Activated T-cell treated with anti-CD3 and anti-CD28 coated beads, Interleukin-2, amount 50 U/mL, for 72 hours (primary cell): ENCODE measurements at regions not wholly inside any gene's neighbourhood (a gene's known extent, or its start where the extent isn't known, plus 50 kb on each side); places are given as distances from the start of the nearest gene placed in this dataset.
"Not testable (repeated sequence)": the region's sequence is repeated elsewhere in the genome, so short reads cannot be mapped to it uniquely, and the experiment has no call there.

Experiments used
- ATAC-seq, 2 donors: fragments of 150-1000 bp; cut with Tn5 transposase; replicated peaks in 1 of 2; 2 replicates each; pipeline ENCODE4 v1.10.0; 2021; ENCODE audit warnings: moderate library complexity in 2 of 2, mild to moderate bottlenecking in 1 of 2
- DNase-seq, 2 donors: peaks; one replicate each; pipeline ENCODE4 v3.0.0; 2021 to 2022; ENCODE audit warnings: mixed read lengths in 1 of 2
- H3K27ac Mint-ChIP-seq: one replicate; pipeline ENCODE4 v1.8.0; 2022; ENCODE audit warnings: mild to moderate bottlenecking, moderate library complexity, mixed read lengths
- H3K27me3 Mint-ChIP-seq: one replicate; pipeline ENCODE4 v1.8.0; 2022; ENCODE audit warnings: low read depth, mixed read lengths
- H3K36me3 Mint-ChIP-seq, 2 donors: one replicate each; pipeline ENCODE4 v1.8.0; 2022; ENCODE audit warnings: mixed read lengths in 2 of 2, mild to moderate bottlenecking in 1 of 2; ENCODE audit not compliant: insufficient read depth in 2 of 2
- H3K4me1 Mint-ChIP-seq: one replicate; pipeline ENCODE4 v1.8.0; 2022; ENCODE audit warnings: low read depth, mixed read lengths
- H3K4me3 Mint-ChIP-seq, 2 donors: one replicate each; pipeline ENCODE4 v1.8.0; 2022; ENCODE audit warnings: mild to moderate bottlenecking in 2 of 2, mixed read lengths in 2 of 2, moderate library complexity in 2 of 2
- H3K9me3 Mint-ChIP-seq, 2 donors: one replicate each; pipeline ENCODE4 v1.8.0; 2022; ENCODE audit warnings: mixed read lengths in 2 of 2

DNA sequence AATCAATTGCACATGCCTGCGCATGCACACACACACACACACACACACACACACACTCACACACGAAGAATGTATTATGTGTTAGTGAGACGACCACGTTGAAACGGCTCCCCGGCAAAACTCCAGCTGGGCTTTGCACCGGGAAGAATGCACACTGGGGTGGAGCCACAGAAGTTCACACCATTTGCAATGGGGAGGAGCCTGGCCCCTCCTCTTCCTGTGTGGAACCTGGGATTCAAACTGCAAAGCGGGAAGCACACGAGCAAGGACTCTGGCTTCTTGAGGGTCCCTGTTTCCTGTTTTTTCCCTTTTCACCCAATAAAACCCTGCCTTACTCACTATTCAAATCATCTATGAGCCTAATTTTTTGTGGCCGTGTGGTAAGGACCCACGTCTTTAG lies 304.0 kb upstream of the TMEFF2 start:
- DNase-seq = no peak
- H3K27me3 Mint-ChIP-seq = no peaks in the 10 kb centered on the region
- no peaks in the 10 kb centered on the region for H3K36me3 Mint-ChIP-seq
- H3K4me3 Mint-ChIP-seq = no peak overlapping the region
- ATAC-seq = no peak
- no peak overlapping the region for H3K27ac Mint-ChIP-seq
- peaks cover 5% of the 10 kb centered on the region for H3K4me1 Mint-ChIP-seq
- no peaks in the 10 kb centered on the region for H3K9me3 Mint-ChIP-seq

DNA sequence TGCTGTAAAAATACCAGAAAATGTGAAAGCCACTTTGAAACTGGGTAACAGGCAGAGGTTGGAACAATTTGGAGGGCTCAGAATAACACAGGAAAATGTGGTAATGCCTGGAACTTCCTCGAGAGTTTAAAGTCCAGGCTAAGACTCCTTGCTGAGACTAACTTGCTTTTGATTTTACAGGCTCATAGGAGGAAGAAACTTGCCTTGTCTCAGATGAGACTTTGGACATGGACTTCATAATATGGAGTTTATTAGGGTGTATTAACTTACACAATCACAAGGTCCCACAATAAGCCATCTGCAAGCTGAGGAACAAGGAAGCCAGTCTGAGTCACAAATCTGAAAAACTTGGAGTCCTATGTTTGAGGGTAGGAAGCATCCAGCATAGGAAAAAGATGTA lies 293.4 kb upstream of the TMEFF2 start:
- not testable (repeated sequence) for H3K9me3 Mint-ChIP-seq, DNase-seq, H3K4me1 Mint-ChIP-seq, H3K27me3 Mint-ChIP-seq, H3K27ac Mint-ChIP-seq, ATAC-seq, H3K36me3 Mint-ChIP-seq, H3K4me3 Mint-ChIP-seq

DNA sequence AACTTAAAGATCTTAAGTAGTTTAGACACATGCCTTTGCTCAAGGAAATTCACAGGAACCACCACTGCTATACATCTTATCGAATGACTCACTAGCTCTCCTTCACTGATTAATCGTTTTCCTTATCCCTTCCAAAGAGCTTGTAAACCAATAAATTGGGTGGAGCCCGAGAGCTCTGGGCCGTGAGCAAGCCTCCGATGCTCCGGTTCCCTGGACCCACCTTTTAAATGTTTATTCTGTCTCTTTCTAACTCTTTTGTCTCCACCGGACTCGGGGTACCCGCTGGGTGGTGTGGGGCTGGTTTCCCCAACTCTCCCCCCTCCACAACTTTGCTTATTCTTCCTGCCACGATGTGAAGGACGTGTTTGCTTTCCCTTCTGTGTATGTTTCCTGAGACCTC lies 292.9 kb upstream of the TMEFF2 start:
- H3K36me3 Mint-ChIP-seq = no peaks in the 10 kb centered on the region
- no peak overlapping the region for H3K4me3 Mint-ChIP-seq
- no peaks in the 10 kb centered on the region for H3K27me3 Mint-ChIP-seq
- no peak overlapping the region for H3K27ac Mint-ChIP-seq
- no peak for ATAC-seq
- H3K9me3 Mint-ChIP-seq = peaks cover 2 to 6% of the 10 kb centered on the region in 2 donors
- no peak for DNase-seq
- H3K4me1 Mint-ChIP-seq = no peaks in the 10 kb centered on the region

DNA sequence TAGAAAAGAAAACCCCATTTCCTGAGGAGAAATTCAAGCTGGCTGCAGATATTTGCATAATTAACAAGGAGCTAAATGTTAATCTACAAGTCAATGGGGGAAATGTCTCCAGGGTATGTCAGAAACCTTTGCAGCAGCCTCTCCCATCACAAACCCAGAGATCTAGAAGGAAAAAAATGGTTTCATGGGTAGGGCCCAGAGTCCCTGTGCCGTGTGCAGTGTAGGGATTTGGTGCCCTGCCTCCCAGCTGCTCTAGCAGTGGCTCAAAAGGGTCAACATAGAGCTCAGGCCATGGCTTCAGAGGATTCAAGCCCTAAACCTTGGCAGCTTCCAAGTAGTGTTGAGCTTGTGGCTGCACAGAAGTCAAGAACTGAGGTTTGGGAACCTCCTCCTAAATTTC lies 290.2 kb upstream of the TMEFF2 start:
- ATAC-seq (no peak), DNase-seq (no peak)
- peaks cover 0 to 6% of the 10 kb centered on the region in 2 donors for H3K9me3 Mint-ChIP-seq
- no peaks in the 10 kb centered on the region for H3K4me1 Mint-ChIP-seq
- no peaks in the 10 kb centered on the region for H3K27me3 Mint-ChIP-seq
- H3K4me3 Mint-ChIP-seq = no peak overlapping the region
- no peak overlapping the region for H3K27ac Mint-ChIP-seq
- no peaks in the 10 kb centered on the region for H3K36me3 Mint-ChIP-seq

DNA sequence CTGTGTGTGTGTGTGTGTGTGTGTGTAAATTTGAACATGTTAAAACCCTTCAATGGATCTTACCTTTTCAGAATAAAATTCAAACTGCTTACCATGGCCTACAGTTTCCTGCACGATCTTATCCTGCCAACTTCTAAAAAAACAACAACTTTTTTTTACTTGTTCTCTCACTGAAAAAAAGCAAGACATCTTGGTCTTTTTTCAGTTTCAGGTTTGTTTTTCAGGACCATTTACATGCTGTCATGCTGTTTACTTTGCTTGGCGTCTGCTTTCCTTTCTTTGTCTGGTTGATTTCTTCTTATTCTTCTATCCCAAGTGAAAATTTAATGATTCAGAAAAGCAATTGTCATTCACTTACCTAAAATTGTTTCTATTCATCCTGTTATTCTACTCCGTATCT lies 286.3 kb upstream of the TMEFF2 start:
- DNase-seq (no peak), ATAC-seq (no peak)
- Mint-ChIP-seq H3K36me3 (no peaks in the 10 kb centered on the region), H3K4me3 (no peak overlapping the region), H3K27ac (no peak overlapping the region), H3K9me3 (peaks cover 0 to 3% of the 10 kb centered on the region in 2 donors), H3K4me1 (no peaks in the 10 kb centered on the region), H3K27me3 (no peaks in the 10 kb centered on the region)

DNA sequence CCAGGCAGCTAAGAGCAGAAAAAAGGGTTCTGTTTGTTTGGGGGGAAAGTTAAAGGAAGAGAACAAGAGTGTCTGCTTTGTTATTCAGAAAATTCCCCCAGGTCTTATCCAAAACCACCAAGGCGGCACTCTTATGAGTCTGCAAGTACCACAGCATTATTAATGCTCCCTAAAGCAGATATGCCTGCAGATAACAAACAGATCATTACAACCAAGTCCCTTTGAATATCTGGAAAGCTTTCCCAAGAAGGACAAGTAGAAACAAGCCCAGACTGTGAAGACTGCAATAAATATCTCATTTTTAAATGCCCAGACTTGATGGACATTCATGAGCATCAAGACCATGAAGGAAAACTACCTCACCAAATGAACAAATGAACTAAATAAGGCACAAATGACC lies 278.6 kb upstream of the TMEFF2 start:
- ATAC-seq (no peak), DNase-seq (no peak)
- Mint-ChIP-seq H3K4me3 (no peak overlapping the region), H3K27me3 (no peaks in the 10 kb centered on the region), H3K9me3 (peaks cover 0 to 5% of the 10 kb centered on the region in 2 donors), H3K27ac (no peak overlapping the region), H3K36me3 (no peaks in the 10 kb centered on the region), H3K4me1 (no peaks in the 10 kb centered on the region)

DNA sequence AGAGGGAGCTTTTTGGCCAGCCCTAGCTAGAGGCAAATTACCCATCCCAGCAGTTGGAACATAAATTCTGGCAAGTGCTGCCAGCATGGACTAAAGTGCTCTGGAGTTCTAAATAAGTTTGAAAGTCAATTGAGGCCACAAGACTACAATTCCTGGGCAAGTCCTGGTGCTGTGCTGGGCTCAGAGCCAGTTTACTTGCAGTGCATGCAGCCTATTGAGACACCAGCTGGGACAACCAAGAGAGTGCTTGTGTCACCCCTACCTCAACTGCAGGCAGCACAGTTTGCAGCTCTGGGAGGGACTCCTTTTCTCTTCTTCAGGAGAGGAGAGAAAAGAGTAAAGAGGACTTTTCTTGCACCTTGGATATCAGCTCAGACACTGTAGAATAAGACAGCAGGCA lies 277.2 kb upstream of the TMEFF2 start:
- no peak overlapping the region for H3K4me3 Mint-ChIP-seq
- no peak overlapping the region for H3K27ac Mint-ChIP-seq
- no peak for ATAC-seq
- no peaks in the 10 kb centered on the region for H3K27me3 Mint-ChIP-seq
- no peaks in the 10 kb centered on the region for H3K4me1 Mint-ChIP-seq
- no peaks in the 10 kb centered on the region for H3K36me3 Mint-ChIP-seq
- peaks cover 0 to 5% of the 10 kb centered on the region in 2 donors for H3K9me3 Mint-ChIP-seq
- DNase-seq = no peak

DNA sequence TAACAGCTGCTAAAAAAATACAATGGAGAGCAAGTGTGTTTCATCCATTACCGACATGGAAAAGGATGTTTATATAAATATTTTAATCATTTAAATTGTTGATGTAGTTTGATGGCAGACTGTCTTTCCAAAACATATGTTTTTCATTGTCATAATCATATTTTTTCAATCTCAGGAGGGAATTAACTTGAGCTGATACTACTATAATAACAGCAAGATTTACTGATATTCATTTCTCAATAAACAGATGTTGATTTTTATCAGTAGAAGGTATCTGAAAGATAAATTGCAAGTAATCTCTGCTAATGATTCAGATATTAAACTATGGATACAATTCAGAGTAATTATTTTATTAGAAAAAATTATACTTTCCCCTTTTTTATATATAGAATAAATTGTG lies 274.9 kb upstream of the TMEFF2 start:
- H3K27me3 Mint-ChIP-seq = no peaks in the 10 kb centered on the region
- H3K9me3 Mint-ChIP-seq = peaks cover 0 to 5% of the 10 kb centered on the region in 2 donors

DNA sequence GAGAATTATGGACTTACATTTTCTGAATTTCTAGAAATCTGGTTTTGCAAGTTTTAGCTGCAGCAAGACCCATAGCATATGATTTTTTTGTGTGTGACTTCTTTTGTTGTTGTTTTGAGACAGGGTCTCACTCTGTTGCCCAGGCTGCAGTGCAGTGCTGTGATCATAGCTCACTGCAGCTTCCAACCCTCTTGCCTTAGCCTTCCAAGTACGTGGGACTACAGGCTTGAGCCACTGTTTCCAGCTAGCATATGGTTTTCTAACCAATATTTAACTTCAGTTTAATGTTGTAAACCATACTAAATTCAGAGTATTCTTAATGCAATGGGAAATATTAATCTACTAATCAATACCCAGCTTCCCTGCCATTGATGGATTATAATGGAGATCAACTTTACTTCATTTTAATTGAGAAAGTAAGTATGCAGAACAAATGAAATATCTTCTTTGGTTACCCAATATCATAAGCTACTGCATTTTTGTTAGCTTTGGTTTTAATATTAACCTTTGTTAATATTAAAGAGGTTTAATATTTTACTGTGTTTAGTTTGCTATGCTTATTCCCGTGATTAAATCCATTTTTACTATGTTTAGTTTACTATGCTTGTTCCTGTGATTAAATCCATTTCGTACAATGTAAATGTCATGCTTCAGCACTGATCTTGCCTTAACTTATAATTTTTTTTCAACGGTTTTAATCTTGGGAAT lies 273.4 kb upstream of the TMEFF2 start:
- H3K9me3 Mint-ChIP-seq = no peaks in the 10 kb centered on the region
- no peak overlapping the region for H3K4me3 Mint-ChIP-seq
- no peaks in the 10 kb centered on the region for H3K4me1 Mint-ChIP-seq
- no peaks in the 10 kb centered on the region for H3K36me3 Mint-ChIP-seq
- no peak for DNase-seq
- H3K27ac Mint-ChIP-seq = no peak overlapping the region
- no peaks in the 10 kb centered on the region for H3K27me3 Mint-ChIP-seq
- ATAC-seq = no peak

More for the DNA sequence above, 274.9 kb upstream of the TMEFF2 start:
- Mint-ChIP-seq H3K27ac (no peak overlapping the region), H3K36me3 (no peaks in the 10 kb centered on the region), H3K4me3 (no peak overlapping the region), H3K4me1 (no peaks in the 10 kb centered on the region)
- DNase-seq = no peak
- ATAC-seq = no peak

DNA sequence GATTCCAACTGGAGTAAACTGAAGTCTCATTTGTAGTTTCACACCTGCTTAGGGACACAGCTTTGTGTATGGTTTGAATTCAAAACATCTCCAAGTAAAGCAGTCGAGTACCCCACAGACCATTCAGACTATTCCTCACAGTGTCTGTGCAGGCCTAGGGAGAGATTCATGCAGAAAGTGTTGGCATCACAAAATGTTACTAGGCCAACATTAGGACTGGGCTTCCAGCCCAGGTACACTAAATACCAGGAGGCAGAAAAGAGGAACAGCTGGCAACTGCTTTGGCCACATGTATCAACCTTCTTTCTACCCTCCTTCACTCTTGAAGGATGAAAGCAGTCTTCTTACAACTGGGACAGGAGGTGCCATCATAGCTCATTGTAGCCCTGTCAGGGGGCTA lies 270.4 kb upstream of the TMEFF2 start:
- Mint-ChIP-seq H3K4me1 (no peaks in the 10 kb centered on the region), H3K9me3 (no peaks in the 10 kb centered on the region), H3K36me3 (no peaks in the 10 kb centered on the region), H3K27me3 (no peaks in the 10 kb centered on the region), H3K27ac (no peak overlapping the region), H3K4me3 (no peak overlapping the region)
- ATAC-seq (no peak), DNase-seq (no peak)

DNA sequence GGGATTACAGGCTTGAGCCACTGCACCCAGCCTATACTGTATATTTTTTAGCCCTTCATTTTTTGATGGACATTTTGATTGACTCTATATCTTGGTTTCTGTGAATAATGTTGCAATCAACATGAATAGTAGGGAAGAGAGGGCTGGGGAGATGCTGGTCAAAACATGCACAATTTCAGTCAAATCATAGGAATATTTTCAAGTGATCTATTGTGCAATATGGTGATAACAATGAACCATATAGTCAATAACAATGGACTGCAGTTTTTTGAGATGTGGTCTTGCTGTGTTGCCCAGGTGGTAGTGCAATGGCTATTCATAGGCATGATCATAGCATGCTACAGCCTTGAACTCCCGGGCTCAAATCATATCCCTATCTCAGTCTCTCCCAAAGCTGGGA lies 264.7 kb upstream of the TMEFF2 start:
- DNase-seq (no peak), ATAC-seq (no peak)
- no peak overlapping the region for H3K27ac Mint-ChIP-seq
- H3K36me3 Mint-ChIP-seq = no peaks in the 10 kb centered on the region
- H3K9me3 Mint-ChIP-seq = no peaks in the 10 kb centered on the region
- H3K27me3 Mint-ChIP-seq = no peaks in the 10 kb centered on the region
- no peaks in the 10 kb centered on the region for H3K4me1 Mint-ChIP-seq
- no peak overlapping the region for H3K4me3 Mint-ChIP-seq

DNA sequence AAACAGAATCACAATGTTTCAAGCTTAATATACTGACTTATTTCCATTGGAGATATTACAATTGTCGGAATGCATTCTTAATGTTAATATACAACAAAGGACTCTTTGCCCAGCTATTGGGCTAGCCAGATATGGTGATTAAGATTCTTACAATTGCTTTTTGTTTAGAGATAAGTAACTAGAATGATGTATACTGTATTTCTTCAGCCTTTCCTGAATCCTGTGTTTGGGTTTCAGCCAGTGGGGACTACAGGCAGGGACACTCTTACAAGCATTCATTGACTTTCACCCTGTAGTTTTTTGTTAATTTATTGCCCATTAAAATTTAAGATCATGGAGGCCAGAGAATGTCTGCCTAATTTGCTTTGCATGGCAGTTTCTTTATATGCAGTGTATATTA lies 254.1 kb upstream of the TMEFF2 start:
- Mint-ChIP-seq H3K36me3 (no peaks in the 10 kb centered on the region), H3K4me1 (no peaks in the 10 kb centered on the region), H3K27ac (no peak overlapping the region), H3K9me3 (peaks cover 0 to 1% of the 10 kb centered on the region in 2 donors), H3K27me3 (no peaks in the 10 kb centered on the region), H3K4me3 (no peak overlapping the region)
- DNase-seq (no peak), ATAC-seq (no peak)

DNA sequence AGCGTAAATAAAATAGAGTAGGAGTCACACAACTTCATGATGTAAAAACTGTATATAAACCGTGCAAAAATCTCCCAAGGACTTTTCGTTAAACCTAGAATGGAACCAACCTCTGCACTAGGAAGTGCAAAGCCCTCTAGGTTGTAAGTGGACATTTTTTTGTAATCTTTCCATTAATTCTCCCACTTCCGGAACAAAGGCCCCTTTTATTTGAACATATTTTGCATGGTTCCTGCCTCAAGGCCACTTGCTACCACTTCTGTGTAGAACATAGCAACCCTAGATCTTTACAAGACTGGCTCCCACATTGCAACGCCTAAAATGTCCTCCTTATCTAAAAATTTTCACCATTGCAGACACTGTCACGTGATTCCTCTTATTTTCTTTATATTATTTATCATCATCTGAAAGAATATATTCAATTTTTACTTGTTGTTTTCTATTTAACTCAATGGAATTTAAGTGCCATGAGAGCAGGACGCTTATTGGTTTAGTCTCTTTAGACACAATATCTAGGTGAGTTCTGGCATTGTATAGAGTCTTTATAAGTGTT lies 249.6 kb upstream of the TMEFF2 start:
- DNase-seq (no peak), ATAC-seq (no peak)
- Mint-ChIP-seq H3K27ac (no peak overlapping the region), H3K4me3 (no peak overlapping the region), H3K36me3 (no peaks in the 10 kb centered on the region), H3K9me3 (no peaks in the 10 kb centered on the region), H3K4me1 (no peaks in the 10 kb centered on the region), H3K27me3 (no peaks in the 10 kb centered on the region)

DNA sequence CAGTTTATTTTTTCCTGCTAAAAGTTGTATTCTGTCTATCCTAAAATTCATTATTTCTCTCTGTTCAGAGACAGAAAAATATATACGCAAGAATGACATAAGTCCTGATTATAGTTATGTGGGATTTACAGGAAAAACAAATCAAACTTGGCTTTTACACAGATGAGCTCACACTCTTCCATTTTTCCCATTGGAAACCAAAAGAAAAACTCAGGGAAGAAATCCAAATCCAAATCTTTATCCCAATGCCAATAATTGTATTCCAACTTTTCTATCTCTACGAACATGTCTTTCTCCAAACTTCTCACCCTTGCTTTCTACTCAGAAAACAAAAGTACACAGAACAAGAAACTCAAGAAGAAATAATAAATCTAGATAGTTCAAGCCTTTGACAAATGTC lies 249.1 kb upstream of the TMEFF2 start:
- no peaks in the 10 kb centered on the region for H3K9me3 Mint-ChIP-seq

More for the DNA sequence above, 249.1 kb upstream of the TMEFF2 start:
- ATAC-seq (no peak), DNase-seq (no peak)
- Mint-ChIP-seq H3K4me1 (no peaks in the 10 kb centered on the region), H3K27me3 (no peaks in the 10 kb centered on the region), H3K36me3 (no peaks in the 10 kb centered on the region), H3K27ac (no peak overlapping the region), H3K4me3 (no peak overlapping the region)
